GM18907 (cell line): ENCODE measurements at regions not wholly inside any gene's neighbourhood (a gene's known extent, or its start where the extent isn't known, plus 50 kb on each side); places are given as distances from the start of the nearest gene placed in this dataset.

ENCODE experiments used
- ATAC-seq: cut with Tn5 transposase; IDR thresholded peaks from one replicate; pipeline ENCODE4 v1.9.1; 2021; ENCODE audit warnings: mild to moderate bottlenecking, moderate library complexity; ENCODE audit not compliant: unreplicated experiment

GRCh38 chr1:219773775-219774174 lies 154.6 kb downstream of the SLC30A10 start:
- ATAC-seq = peak; percentile 100

- ATAC-seq = no peak
Measured at GRCh38 chr1:219773110-219773509, 155.2 kb downstream of the SLC30A10 start.

- no peak for ATAC-seq
Measured at GRCh38 chr1:219772265-219773036, 155.9 kb downstream of the SLC30A10 start.

GRCh38 chr1:219771080-219771479 lies 157.3 kb downstream of the SLC30A10 start:
- ATAC-seq = no peak

- no peak for ATAC-seq
Measured at GRCh38 chr1:219763321-219763720, 150.4 kb upstream of the ZC3H11B start.

- ATAC-seq = no peak
Measured at GRCh38 chr1:219761208-219761860, 148.4 kb upstream of the ZC3H11B start.

- ATAC-seq = no peak
Measured at GRCh38 chr1:219759095-219759494, 146.2 kb upstream of the ZC3H11B start.

- no peak for ATAC-seq
Measured at GRCh38 chr1:219757890-219758289, 145.0 kb upstream of the ZC3H11B start.

- ATAC-seq = no peak
Measured at GRCh38 chr1:219755234-219755633, 142.3 kb upstream of the ZC3H11B start.

- ATAC-seq = no peak
Measured at GRCh38 chr1:219754767-219755166, 141.9 kb upstream of the ZC3H11B start.

- ATAC-seq = no peak
Measured at GRCh38 chr1:219753914-219754313, 141.0 kb upstream of the ZC3H11B start.

- no peak for ATAC-seq
Measured at GRCh38 chr1:219752645-219753044, 139.7 kb upstream of the ZC3H11B start.

- ATAC-seq = no peak
Measured at GRCh38 chr1:219751870-219752507, 139.1 kb upstream of the ZC3H11B start.

- no peak for ATAC-seq
Measured at GRCh38 chr1:219749370-219749769, 136.5 kb upstream of the ZC3H11B start.

- ATAC-seq = no peak
Measured at GRCh38 chr1:219746141-219746540, 133.2 kb upstream of the ZC3H11B start.

GRCh38 chr1:219744652-219745469 lies 132.0 kb upstream of the ZC3H11B start:
- no peak for ATAC-seq

- ATAC-seq = no peak
Measured at GRCh38 chr1:219741011-219741970, 128.4 kb upstream of the ZC3H11B start.

GRCh38 chr1:219733511-219734174 lies 120.7 kb upstream of the ZC3H11B start:
- ATAC-seq = no peak

- no peak for ATAC-seq
Measured at GRCh38 chr1:219732814-219733491, 120.0 kb upstream of the ZC3H11B start.
